Fibroblast of lung (primary cell): ENCODE measurements at regions not wholly inside any gene's neighbourhood (a gene's known extent, or its start where the extent isn't known, plus 50 kb on each side); places are given as distances from the start of the nearest gene placed in this dataset.

ENCODE experiments used
- CTCF ChIP-seq, 2 donors: IDR thresholded peaks in 1 of 2; conservative IDR thresholded peaks in 1 of 2; 1 replicate in 1 of 2; 2 replicates in 1 of 2; pipeline ENCODE4 v1.5.1; 2011 to 2012; ENCODE audit warnings: low read length in 2 of 2, control low read depth in 1 of 2, inconsistent platforms in 1 of 2, low read depth in 1 of 2, mild to moderate bottlenecking in 1 of 2
- EZH2 ChIP-seq: IDR thresholded peaks from 2 replicates; pipeline ENCODE4 v1.5.1; 2012; ENCODE audit warnings: low read length, control low read depth, mild to moderate bottlenecking; ENCODE audit errors: missing control alignments

GRCh38 chr3:43195115-43195498, 89.2 kb upstream of the POMGNT2 start:
- TF ChIP-seq CTCF (conservative IDR thresholded peaks at IDR 0.05 in 1 of 2, IDR thresholded peaks at IDR 0.05 in 1 of 2; ENCODE audit: low read depth in 1 of 2, low read length in 2 of 2) = no peak
- TF ChIP-seq EZH2 = no peak
